GM13976 (cell line): ENCODE measurements at regions not wholly inside any gene's neighbourhood (a gene's known extent, or its start where the extent isn't known, plus 50 kb on each side); places are given as distances from the start of the nearest gene placed in this dataset.

Experiments used
- DNase-seq: peaks from one replicate; pipeline ENCODE4 v3.0.0; 2012; ENCODE audit warnings: low spot score
- CTCF ChIP-seq: IDR thresholded peaks from 2 replicates; pipeline ENCODE4 v1.5.1; 2012; ENCODE audit warnings: borderline replicate concordance, mild to moderate bottlenecking; ENCODE audit not compliant: insufficient read depth; ENCODE audit errors: extremely low read depth, missing control alignments, control extremely low read depth
- in situ Hi-C: fragments of 300-500 bp; cut with MboI; formaldehyde crosslinking; loops from one replicate; pipeline ENCODE4 v1.12.0; 2022; ENCODE audit warnings: low sequenced_read_pairs, mixed read lengths, inconsistent platforms; ENCODE audit not compliant: unreplicated experiment

GRCh38 chrX:15947648-15948317, 93.2 kb upstream of the AP1S2 start:
- no peak for TF ChIP-seq CTCF
- DNase-seq = no peak
- in situ Hi-C loops = no loop called here

GRCh38 chrX:15946783-15947580, 92.4 kb upstream of the AP1S2 start:
- TF ChIP-seq CTCF = no peak
- DNase-seq = no peak
- in situ Hi-C loops = no loop called here

- in situ Hi-C loops = no loop called here
- no peak for DNase-seq
- TF ChIP-seq CTCF = no peak
Measured at GRCh38 chrX:15943391-15943790, 88.8 kb upstream of the AP1S2 start.

GRCh38 chrX:15942307-15942706, 87.7 kb upstream of the AP1S2 start:
- no peak for TF ChIP-seq CTCF
- DNase-seq = no peak
- in situ Hi-C loops = no loop called here

GRCh38 chrX:15939737-15940136, 85.1 kb upstream of the AP1S2 start:
- peak; percentile 31 for DNase-seq
- TF ChIP-seq CTCF = no peak
- in situ Hi-C loops = no loop called here

GRCh38 chrX:15938072-15938471, 83.5 kb upstream of the AP1S2 start:
- in situ Hi-C loops = no loop called here
- no peak for DNase-seq
- no peak for TF ChIP-seq CTCF
